ENCODE measurements at regions not wholly inside any gene's neighbourhood (a gene's known extent, or its start where the extent isn't known, plus 50 kb on each side); places are given as distances from the start of the nearest gene placed in this dataset.

DNA sequence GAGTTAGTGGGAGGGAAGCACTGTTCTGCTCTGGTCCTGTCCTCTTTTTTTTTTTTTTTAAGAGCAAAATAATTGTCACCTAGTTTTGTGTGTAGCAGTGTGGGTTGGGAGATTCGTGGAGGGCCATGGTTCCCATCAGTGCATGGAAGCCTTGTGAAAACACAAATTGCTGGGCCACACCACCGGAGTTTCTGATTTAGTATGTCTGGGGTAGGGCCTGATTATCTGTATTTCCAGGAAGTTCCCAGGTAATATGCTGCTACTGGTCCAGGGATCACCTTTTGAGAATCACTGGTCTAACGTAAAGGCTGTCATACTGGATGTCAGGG is 191.3 kb downstream of the GATA3 start:
- TF ChIP-seq OSR1 (CRISPR knock-in tag; IDR thresholded peaks at IDR 0.05) (no peak), TOX (CRISPR knock-in tag; IDR thresholded peaks at IDR 0.05; ENCODE audit: borderline replicate concordance) (no peak), ZNF565 (CRISPR knock-in tag; conservative IDR thresholded peaks at IDR 0.05; ENCODE audit: low read depth) (no peak)
- TF ChIP-seq, protein P1, sequence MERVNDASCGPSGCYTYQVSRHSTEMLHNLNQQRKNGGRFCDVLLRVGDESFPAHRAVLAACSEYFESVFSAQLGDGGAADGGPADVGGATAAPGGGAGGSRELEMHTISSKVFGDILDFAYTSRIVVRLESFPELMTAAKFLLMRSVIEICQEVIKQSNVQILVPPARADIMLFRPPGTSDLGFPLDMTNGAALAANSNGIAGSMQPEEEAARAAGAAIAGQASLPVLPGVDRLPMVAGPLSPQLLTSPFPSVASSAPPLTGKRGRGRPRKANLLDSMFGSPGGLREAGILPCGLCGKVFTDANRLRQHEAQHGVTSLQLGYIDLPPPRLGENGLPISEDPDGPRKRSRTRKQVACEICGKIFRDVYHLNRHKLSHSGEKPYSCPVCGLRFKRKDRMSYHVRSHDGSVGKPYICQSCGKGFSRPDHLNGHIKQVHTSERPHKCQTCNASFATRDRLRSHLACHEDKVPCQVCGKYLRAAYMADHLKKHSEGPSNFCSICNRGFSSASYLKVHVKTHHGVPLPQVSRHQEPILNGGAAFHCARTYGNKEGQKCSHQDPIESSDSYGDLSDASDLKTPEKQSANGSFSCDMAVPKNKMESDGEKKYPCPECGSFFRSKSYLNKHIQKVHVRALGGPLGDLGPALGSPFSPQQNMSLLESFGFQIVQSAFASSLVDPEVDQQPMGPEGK (CRISPR knock-in tag; IDR thresholded peaks at IDR 0.05; ENCODE audit: borderline replicate concordance) = no peak
- TF ChIP-seq, protein P2, sequence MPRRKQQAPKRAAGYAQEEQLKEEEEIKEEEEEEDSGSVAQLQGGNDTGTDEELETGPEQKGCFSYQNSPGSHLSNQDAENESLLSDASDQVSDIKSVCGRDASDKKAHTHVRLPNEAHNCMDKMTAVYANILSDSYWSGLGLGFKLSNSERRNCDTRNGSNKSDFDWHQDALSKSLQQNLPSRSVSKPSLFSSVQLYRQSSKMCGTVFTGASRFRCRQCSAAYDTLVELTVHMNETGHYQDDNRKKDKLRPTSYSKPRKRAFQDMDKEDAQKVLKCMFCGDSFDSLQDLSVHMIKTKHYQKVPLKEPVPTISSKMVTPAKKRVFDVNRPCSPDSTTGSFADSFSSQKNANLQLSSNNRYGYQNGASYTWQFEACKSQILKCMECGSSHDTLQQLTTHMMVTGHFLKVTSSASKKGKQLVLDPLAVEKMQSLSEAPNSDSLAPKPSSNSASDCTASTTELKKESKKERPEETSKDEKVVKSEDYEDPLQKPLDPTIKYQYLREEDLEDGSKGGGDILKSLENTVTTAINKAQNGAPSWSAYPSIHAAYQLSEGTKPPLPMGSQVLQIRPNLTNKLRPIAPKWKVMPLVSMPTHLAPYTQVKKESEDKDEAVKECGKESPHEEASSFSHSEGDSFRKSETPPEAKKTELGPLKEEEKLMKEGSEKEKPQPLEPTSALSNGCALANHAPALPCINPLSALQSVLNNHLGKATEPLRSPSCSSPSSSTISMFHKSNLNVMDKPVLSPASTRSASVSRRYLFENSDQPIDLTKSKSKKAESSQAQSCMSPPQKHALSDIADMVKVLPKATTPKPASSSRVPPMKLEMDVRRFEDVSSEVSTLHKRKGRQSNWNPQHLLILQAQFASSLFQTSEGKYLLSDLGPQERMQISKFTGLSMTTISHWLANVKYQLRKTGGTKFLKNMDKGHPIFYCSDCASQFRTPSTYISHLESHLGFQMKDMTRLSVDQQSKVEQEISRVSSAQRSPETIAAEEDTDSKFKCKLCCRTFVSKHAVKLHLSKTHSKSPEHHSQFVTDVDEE (CRISPR knock-in tag; IDR thresholded peaks at IDR 0.05) = no peak; the same call in 1 of the 2 replicates
